K562 (cell line): ENCODE measurements at regions not wholly inside any gene's neighbourhood (a gene's known extent, or its start where the extent isn't known, plus 50 kb on each side); places are given as distances from the start of the nearest gene placed in this dataset.

Experiments used
- ATAC-seq: fragments of 200-7000 bp; cut with Tn5 transposase; 3 replicates; pipeline ENCODE4 v1.9.1; 2020; ENCODE audit warnings: moderate library complexity
- BruUV-seq: library from RNA; stranded (reverse); fragments of 400-500 nt; replicated peaks from 2 replicates; lab custom pipeline; 2021; lab: Mats Ljungman, UMichigan
- CTCF ChIA-PET: fragments of 300-600 bp; formaldehyde crosslinking; extraction: SDS; loops from one replicate; lab custom pipeline; 2021; ENCODE audit warnings: low intra/inter-chr PET ratio; lab: Yijun Ruan, JAX
- POLR2A ChIA-PET: fragments of 300-600, 350-650 bp; sonication (Branson Sonifier 250); formaldehyde crosslinking; extraction: SDS; loops from one replicate; lab custom pipeline; 2021; ENCODE audit warnings: antibody characterized with exemption, inconsistent platforms; lab: Yijun Ruan, JAX
- DNase-seq, 4 experiments: peaks; one replicate each; pipeline versions ENCODE4 v3.0.0 to v3.0.0-alpha.2; 2011 to 2018; ENCODE audit warnings: low spot score in 3 of 4, mixed read lengths in 3 of 4; ENCODE audit errors: extremely low read depth in 1 of 4
- FAIRE-seq: peaks from 2 replicates; lab custom pipeline; 2011; peaks lifted over from hg19 to GRCh38; lab: Jason Lieb, UNC
- H2AFZ ChIP-seq: 2 replicates; pipeline ENCODE4 v1.6.0; 2011; ENCODE audit warnings: low read depth, low read length, control low read depth, inconsistent platforms
- H3K27ac ChIP-seq: fragments of 200-600 bp; 3 replicates; pipeline ENCODE4 v1.8.0; 2011; ENCODE audit warnings: low read depth, mild to moderate bottlenecking, control low read depth, inconsistent platforms, low read length, moderate library complexity, mixed read lengths; ENCODE audit errors: extremely low read depth
- H3K27me3 ChIP-seq, 2 experiments: fragments of 300-600 bp in 1 of 2; 2 replicates in 1 of 2; 3 replicates in 1 of 2; pipeline versions ENCODE4 v1.6.0 to v1.8.0; 2011; ENCODE audit warnings: inconsistent platforms in 2 of 2, low read length in 2 of 2, mild to moderate bottlenecking in 1 of 2, mixed read lengths in 1 of 2, moderate library complexity in 1 of 2; ENCODE audit not compliant: control insufficient read depth in 2 of 2, insufficient read depth in 2 of 2
- H3K36me3 ChIP-seq: fragments of 300-600 bp; 3 replicates; pipeline ENCODE4 v1.8.0; 2011; ENCODE audit warnings: mild to moderate bottlenecking, low read length, inconsistent platforms; ENCODE audit not compliant: control insufficient read depth, insufficient read depth
- H3K4me1 ChIP-seq, 2 experiments: fragments of 200-600 bp in 1 of 2; replicated peaks in 1 of 2; 2 replicates in 1 of 2; 3 replicates in 1 of 2; pipeline versions ENCODE4 v1.5.1 to v1.8.0; 2011; ENCODE audit warnings: inconsistent platforms in 2 of 2, low read length in 2 of 2, mild to moderate bottlenecking in 1 of 2, mixed read lengths in 1 of 2, moderate library complexity in 1 of 2; ENCODE audit not compliant: control insufficient read depth in 2 of 2, insufficient read depth in 2 of 2
- H3K4me2 ChIP-seq: 2 replicates; pipeline ENCODE4 v1.6.1; 2011; ENCODE audit warnings: low read length, control low read depth, inconsistent platforms, mixed read lengths; ENCODE audit not compliant: insufficient read depth
- H3K4me3 ChIP-seq: fragments of 200-600 bp; sonication (generic), shearing (Covaris generic); 2 replicates; pipeline ENCODE4 v1.5.1; 2016; ENCODE audit warnings: control low read depth, inconsistent platforms
- H3K79me2 ChIP-seq: fragments of 200-600 bp; 3 replicates; pipeline ENCODE4 v1.8.0; 2011; ENCODE audit warnings: low read length, inconsistent platforms; ENCODE audit not compliant: control insufficient read depth, insufficient read depth
- H3K9ac ChIP-seq, 2 experiments: 2 replicates each; pipeline versions ENCODE4 v1.6.0 to v1.6.1; 2011; ENCODE audit warnings: low read depth in 2 of 2, low read length in 2 of 2, control low read depth in 1 of 2, inconsistent platforms in 1 of 2, mild to moderate bottlenecking in 1 of 2, mixed read lengths in 1 of 2; ENCODE audit not compliant: insufficient read depth in 1 of 2
- H3K9me1 ChIP-seq: one replicate; pipeline ENCODE4 v1.6.0; 2011; ENCODE audit warnings: inconsistent platforms, mild to moderate bottlenecking, low read length, moderate library complexity; ENCODE audit not compliant: control insufficient read depth, insufficient read depth
- H3K9me3 ChIP-seq: replicated peaks from 2 replicates; pipeline ENCODE4 v1.5.1; 2011; ENCODE audit warnings: low read depth, low read length, inconsistent platforms; ENCODE audit not compliant: control insufficient read depth, insufficient read depth
- H4K20me1 ChIP-seq: replicated peaks from 2 replicates; pipeline ENCODE4 v1.6.1; 2011; ENCODE audit warnings: low read length, inconsistent platforms, mixed read lengths; ENCODE audit not compliant: control insufficient read depth, insufficient read depth
- CHD4 ChIP-seq: fragments of 200-600 bp; sonication (generic); IDR thresholded peaks from 3 replicates; pipeline ENCODE4 v1.6.1; 2012; ENCODE audit warnings: low read depth, mild to moderate bottlenecking, mixed read lengths, low read length, inconsistent platforms; ENCODE audit not compliant: insufficient read depth, insufficient replicate concordance, poor library complexity, severe bottlenecking
- MAFK ChIP-seq: IDR thresholded peaks from 2 replicates; pipeline ENCODE4 v1.6.1; 2011; ENCODE audit warnings: low read length, improper control_type of control experiment
- MEF2A ChIP-seq: IDR thresholded peaks from 2 replicates; pipeline ENCODE4 v1.6.1; 2011; ENCODE audit warnings: low read depth, mild to moderate bottlenecking, low read length, moderate library complexity; ENCODE audit not compliant: control insufficient read depth
- SPI1 ChIP-seq: IDR thresholded peaks from 2 replicates; pipeline ENCODE4 v1.6.1; 2011; ENCODE audit warnings: low read depth, low read length, control low read depth, borderline replicate concordance
- ZNF316 ChIP-seq: fragments of 450-650 bp; IDR thresholded peaks from 2 replicates; pipeline ENCODE4 v1.6.1; 2016
- WGBS: fragments of 100-300 bp; shearing (Covaris generic); methylation state at CpG from one replicate; pipeline ENCODE4 v1.1.6; 2016; ENCODE audit warnings: low coverage, mixed read lengths; ENCODE audit not compliant: insufficient coverage; ENCODE audit errors: missing lambda C conversion rate; 5-methylcytosine and 5-hydroxymethylcytosine counted together
- in situ Hi-C: fragments of 300-500 bp; cut with MboI; formaldehyde crosslinking; loops from 4 replicates; pipeline ENCODE4 v1.15.0; 2018; ENCODE audit warnings: inconsistent platforms, mixed read lengths
- intact Hi-C: fragments of 100-400 bp; cut with micrococcal nuclease; formaldehyde crosslinking; loops from 2 replicates; pipeline ENCODE4 v1.14.2; 2022

- in situ Hi-C loops (no loop called here), intact Hi-C loops (no loop called here)
- Histone ChIP-seq H3K36me3 (no peaks in the 10 kb centered on the region), H3K9me1 (no peaks in the 10 kb centered on the region), H3K4me3 (no peak overlapping the region), H3K9me3 (no peaks in the 10 kb centered on the region), H3K9ac (0 out of 4 replicates have a peak overlapping the region, but pooled peaks of 1 of the 2 experiments have one; percentile 18), H3K27me3 (peaks cover 49 to 67% of the 10 kb centered on the region in 2 experiments), H3K79me2 (no peaks in the 10 kb centered on the region), H2AFZ (no peak overlapping the region), H3K4me1 (no peaks in the 10 kb centered on the region), H3K4me2 (no peak overlapping the region), H4K20me1 (peaks cover 3% of the 10 kb centered on the region; the same call in 1 of the 2 replicates), H3K27ac (no peak overlapping the region)
- TF ChIP-seq MAFK (no peak), SPI1 (peak; percentile 82), CHD4 (no peak)
- no TSS peak for BruUV-seq
- ATAC-seq, result no peak; the same call in 2 of the 3 replicates
- no peak for FAIRE-seq
- DNase-seq, result no peak
- WGBS, result under 1% methylated on average over 13 of the region's 13 CpGs
- ChIA-PET CTCF (no interaction called here), POLR2A (interaction anchor here (0.6 to 1.2 kb wide), 3 partner anchors 16 to 22 kb away, joined by 3 to 6 read pairs (median 3); no protein-coding TSS in a partner anchor)
These were observed 384.4 kb upstream of the SHH start for GRCh38 chr7:156196649-156197048.

- ChIA-PET POLR2A (no interaction called here), CTCF (no interaction called here)
- Histone ChIP-seq H4K20me1 (peaks cover 3% of the 10 kb centered on the region; the same call in 1 of the 2 replicates), H3K79me2 (no peaks in the 10 kb centered on the region), H3K4me3 (no peak overlapping the region), H3K4me1 (no peaks in the 10 kb centered on the region), H3K36me3 (no peaks in the 10 kb centered on the region), H3K9ac (no peak overlapping the region), H3K27me3 (peaks cover 44 to 73% of the 10 kb centered on the region in 2 experiments), H3K27ac (no peak overlapping the region), H3K9me3 (no peaks in the 10 kb centered on the region)
- DNase-seq (no peak), FAIRE-seq (no peak)
- intact Hi-C loops, result no loop called here
- 0 out of 2 replicates have a peak, but pooled peaks have one; percentile 3 for TF ChIP-seq ZNF316
- TF ChIP-seq MEF2A, result no peak
- TF ChIP-seq, all 486 proteins: peak for 1
- in situ Hi-C loops, result no loop called here
- no peak overlapping the region for H2AFZ ChIP-seq
- no peaks in the 10 kb centered on the region for H3K9me1 ChIP-seq
- BruUV-seq, result no TSS peak
- H3K4me2 ChIP-seq, result no peak overlapping the region
- 0% methylated on average over 4 of the region's 4 CpGs for WGBS
- no peak for ATAC-seq
These were observed 383.0 kb upstream of the SHH start for GRCh38 chr7:156195276-156195675.
